ENCODE measurements at regions not wholly inside any gene's neighbourhood (a gene's known extent, or its start where the extent isn't known, plus 50 kb on each side); places are given as distances from the start of the nearest gene placed in this dataset.

GRCh38 chr3:159804726-159805410 is 183.8 kb upstream of the IL12A start:
- Mint-ChIP-seq H3K4me1 (no peaks in the 10 kb centered on the region), H3K36me3 (ENCODE audit: low read depth) (no peaks in the 10 kb centered on the region), H3K9me3 (no peaks in the 10 kb centered on the region), H3K4me3 (no peak overlapping the region), H3K27ac (no peak overlapping the region), H3K27me3 (peaks cover 16% of the 10 kb centered on the region)
- ATAC-seq (replicated peaks), result peak; percentile 72

GRCh38 chr3:159805411-159805772 is 183.2 kb upstream of the IL12A start:
- ATAC-seq (replicated peaks), result no peak
- H3K36me3 Mint-ChIP-seq (ENCODE audit: low read depth), result no peaks in the 10 kb centered on the region

GRCh38 chr3:159806412-159806811 is 182.2 kb upstream of the IL12A start:
- no peak for ATAC-seq (replicated peaks)
- Mint-ChIP-seq H3K9me3 (no peaks in the 10 kb centered on the region), H3K4me3 (no peak overlapping the region), H3K27ac (no peak overlapping the region), H3K4me1 (no peaks in the 10 kb centered on the region), H3K27me3 (peaks cover 12% of the 10 kb centered on the region), H3K36me3 (ENCODE audit: low read depth) (no peaks in the 10 kb centered on the region)

More at GRCh38 chr3:159805411-159805772, 183.2 kb upstream of the IL12A start:
- no peaks in the 10 kb centered on the region for H3K9me3 Mint-ChIP-seq
- H3K4me1 Mint-ChIP-seq, result no peaks in the 10 kb centered on the region
- H3K27ac Mint-ChIP-seq, result no peak overlapping the region
- H3K4me3 Mint-ChIP-seq, result no peak overlapping the region
- H3K27me3 Mint-ChIP-seq, result peaks cover 13% of the 10 kb centered on the region

- no peaks in the 10 kb centered on the region for H3K9me3 Mint-ChIP-seq
- no peaks in the 10 kb centered on the region for H3K4me1 Mint-ChIP-seq
- no peak for ATAC-seq (replicated peaks)
- H3K36me3 Mint-ChIP-seq (ENCODE audit: low read depth), result no peaks in the 10 kb centered on the region
- no peak overlapping the region for H3K27ac Mint-ChIP-seq
- no peak overlapping the region for H3K4me3 Mint-ChIP-seq
- peaks cover 14% of the 10 kb centered on the region for H3K27me3 Mint-ChIP-seq
These were observed 181.2 kb upstream of the IL12A start for GRCh38 chr3:159807137-159808040.

- no peak for ATAC-seq (replicated peaks)
- no peaks in the 10 kb centered on the region for H3K9me3 Mint-ChIP-seq
- no peak overlapping the region for H3K27ac Mint-ChIP-seq
- no peaks in the 10 kb centered on the region for H3K36me3 Mint-ChIP-seq (ENCODE audit: low read depth)
- H3K4me1 Mint-ChIP-seq, result no peaks in the 10 kb centered on the region
- peaks cover 15% of the 10 kb centered on the region for H3K27me3 Mint-ChIP-seq
- H3K4me3 Mint-ChIP-seq, result no peak overlapping the region
These were observed 174.7 kb upstream of the IL12A start for GRCh38 chr3:159813822-159814531.

GRCh38 chr3:159816512-159816911 is 172.1 kb upstream of the IL12A start:
- H3K4me1 Mint-ChIP-seq, result no peaks in the 10 kb centered on the region
- no peak for ATAC-seq (replicated peaks)
- H3K9me3 Mint-ChIP-seq, result no peaks in the 10 kb centered on the region
- no peak overlapping the region for H3K27ac Mint-ChIP-seq
- no peaks in the 10 kb centered on the region for H3K36me3 Mint-ChIP-seq (ENCODE audit: low read depth)
- no peak overlapping the region for H3K4me3 Mint-ChIP-seq
- H3K27me3 Mint-ChIP-seq, result peaks cover 20% of the 10 kb centered on the region

- Mint-ChIP-seq H3K9me3 (no peaks in the 10 kb centered on the region), H3K27ac (no peak overlapping the region), H3K27me3 (peaks cover 18% of the 10 kb centered on the region), H3K4me1 (no peaks in the 10 kb centered on the region), H3K36me3 (ENCODE audit: low read depth) (no peaks in the 10 kb centered on the region), H3K4me3 (no peak overlapping the region)
- no peak for ATAC-seq (replicated peaks)
These were observed 171.5 kb upstream of the IL12A start for GRCh38 chr3:159817126-159817525.

GRCh38 chr3:159817571-159817970 is 171.1 kb upstream of the IL12A start:
- Mint-ChIP-seq H3K4me1 (no peaks in the 10 kb centered on the region), H3K4me3 (no peak overlapping the region), H3K36me3 (ENCODE audit: low read depth) (no peaks in the 10 kb centered on the region), H3K27ac (no peak overlapping the region), H3K9me3 (no peaks in the 10 kb centered on the region), H3K27me3 (peaks cover 23% of the 10 kb centered on the region)
- no peak for ATAC-seq (replicated peaks)

- H3K27me3 Mint-ChIP-seq, result peaks cover 28% of the 10 kb centered on the region
- no peaks in the 10 kb centered on the region for H3K36me3 Mint-ChIP-seq (ENCODE audit: low read depth)
- H3K4me3 Mint-ChIP-seq, result no peak overlapping the region
- ATAC-seq (replicated peaks), result no peak
- H3K4me1 Mint-ChIP-seq, result no peaks in the 10 kb centered on the region
- no peaks in the 10 kb centered on the region for H3K9me3 Mint-ChIP-seq
- no peak overlapping the region for H3K27ac Mint-ChIP-seq
These were observed 170.2 kb upstream of the IL12A start for GRCh38 chr3:159818399-159818798.

- no peak overlapping the region for H3K4me3 Mint-ChIP-seq
- no peaks in the 10 kb centered on the region for H3K4me1 Mint-ChIP-seq
- no peaks in the 10 kb centered on the region for H3K9me3 Mint-ChIP-seq
- no peaks in the 10 kb centered on the region for H3K36me3 Mint-ChIP-seq (ENCODE audit: low read depth)
- peaks cover 28% of the 10 kb centered on the region for H3K27me3 Mint-ChIP-seq
- no peak overlapping the region for H3K27ac Mint-ChIP-seq
- no peak for ATAC-seq (replicated peaks)
These were observed 169.6 kb upstream of the IL12A start for GRCh38 chr3:159818997-159819500.

- ATAC-seq (replicated peaks), result no peak
- Mint-ChIP-seq H3K36me3 (ENCODE audit: low read depth) (no peaks in the 10 kb centered on the region), H3K4me1 (no peaks in the 10 kb centered on the region)
These were observed 169.0 kb upstream of the IL12A start for GRCh38 chr3:159819676-159820075.

GRCh38 chr3:159821110-159821509 is 167.5 kb upstream of the IL12A start:
- Mint-ChIP-seq H3K4me3 (no peak overlapping the region), H3K27ac (no peak overlapping the region), H3K36me3 (ENCODE audit: low read depth) (no peaks in the 10 kb centered on the region), H3K27me3 (peaks cover 34% of the 10 kb centered on the region), H3K9me3 (no peaks in the 10 kb centered on the region), H3K4me1 (no peaks in the 10 kb centered on the region)
- no peak for ATAC-seq (replicated peaks)

More at GRCh38 chr3:159819676-159820075, 169.0 kb upstream of the IL12A start:
- Mint-ChIP-seq H3K27me3 (peaks cover 28% of the 10 kb centered on the region), H3K9me3 (no peaks in the 10 kb centered on the region), H3K27ac (no peak overlapping the region), H3K4me3 (no peak overlapping the region)

GRCh38 chr3:159821736-159822135 is 166.9 kb upstream of the IL12A start:
- Mint-ChIP-seq H3K4me1 (no peaks in the 10 kb centered on the region), H3K9me3 (no peaks in the 10 kb centered on the region), H3K27ac (no peak overlapping the region), H3K27me3 (peaks cover 34% of the 10 kb centered on the region), H3K36me3 (ENCODE audit: low read depth) (no peaks in the 10 kb centered on the region), H3K4me3 (no peak overlapping the region)
- ATAC-seq (replicated peaks), result no peak

- H3K4me1 Mint-ChIP-seq, result no peaks in the 10 kb centered on the region
- no peaks in the 10 kb centered on the region for H3K9me3 Mint-ChIP-seq
- no peak overlapping the region for H3K27ac Mint-ChIP-seq
- peaks cover 28% of the 10 kb centered on the region for H3K27me3 Mint-ChIP-seq
- ATAC-seq (replicated peaks), result no peak
- no peak overlapping the region for H3K4me3 Mint-ChIP-seq
- no peaks in the 10 kb centered on the region for H3K36me3 Mint-ChIP-seq (ENCODE audit: low read depth)
These were observed 164.9 kb upstream of the IL12A start for GRCh38 chr3:159823780-159824179.
